H1 (cell line): ENCODE measurements at regions not wholly inside any gene's neighbourhood (a gene's known extent, or its start where the extent isn't known, plus 50 kb on each side); places are given as distances from the start of the nearest gene placed in this dataset.

Source experiments
- CTCF ChIA-PET: fragments of 300-600 bp; sonication (Branson Sonifier 250); formaldehyde crosslinking; loops from one replicate; lab custom pipeline; 2021; ENCODE audit not compliant: partially characterized antibody; lab: Charles Lee
- POLR2A ChIA-PET: fragments of 300-600 bp; sonication (Branson Sonifier 250); formaldehyde crosslinking; loops from one replicate; lab custom pipeline; 2021; ENCODE audit warnings: inconsistent platforms; ENCODE audit not compliant: partially characterized antibody; lab: Charles Lee
- DNase-seq, 2 experiments: peaks; one replicate each; pipeline versions ENCODE4 v3.0.0 to v3.0.0-alpha.2; 2010 to 2022; ENCODE audit warnings: low spot score in 2 of 2, low read depth in 1 of 2, mixed read lengths in 1 of 2
- FAIRE-seq: peaks from 2 replicates; lab custom pipeline; 2011; peaks lifted over from hg19 to GRCh38; lab: Jason Lieb, UNC
- H2AFZ ChIP-seq: 2 replicates; pipeline ENCODE4 v1.8.1; 2012; ENCODE audit warnings: low read length, inconsistent platforms
- H2AK5ac ChIP-seq: 2 replicates; pipeline ENCODE4 v1.6.1; 2013; ENCODE audit warnings: low read depth, low read length
- H2BK120ac ChIP-seq: replicated peaks from 2 replicates; pipeline ENCODE3; 2013; ENCODE audit warnings: low read depth, low read length, inconsistent platforms
- H2BK12ac ChIP-seq: 2 replicates; pipeline ENCODE4 v1.6.1; 2013; ENCODE audit warnings: low read depth, low read length
- H2BK15ac ChIP-seq: 2 replicates; pipeline ENCODE4 v1.6.1; 2013; ENCODE audit warnings: low read length
- H2BK20ac ChIP-seq: 2 replicates; pipeline ENCODE4 v1.6.1; 2013; ENCODE audit warnings: low read length
- H2BK5ac ChIP-seq: 2 replicates; pipeline ENCODE4 v1.6.1; 2013; ENCODE audit warnings: low read depth, low read length
- H3K14ac ChIP-seq: 2 replicates; pipeline ENCODE4 v1.6.1; 2013; ENCODE audit warnings: inconsistent platforms; ENCODE audit not compliant: insufficient read length
- H3K18ac ChIP-seq: 2 replicates; pipeline ENCODE4 v1.6.1; 2013; ENCODE audit warnings: low read length; ENCODE audit errors: extremely low read depth
- H3K23ac ChIP-seq: 2 replicates; pipeline ENCODE4 v1.6.1; 2013; ENCODE audit warnings: inconsistent platforms; ENCODE audit not compliant: insufficient read length
- H3K23me2 ChIP-seq: 2 replicates; pipeline ENCODE4 v1.6.1; 2013; ENCODE audit warnings: low read depth, low read length
- H3K27ac ChIP-seq: 2 replicates; pipeline ENCODE4 v1.6.1; 2011; ENCODE audit warnings: low read depth, low read length, inconsistent platforms
- H3K27me3 ChIP-seq, 4 experiments: replicated peaks in 1 of 4; 1 replicate in 1 of 4; 2 replicates in 3 of 4; pipeline versions ENCODE4 v1.6.1 to v1.8.1; 2011 to 2013; ENCODE audit warnings: low read length in 3 of 4, mild to moderate bottlenecking in 3 of 4, inconsistent platforms in 2 of 4, mixed read lengths in 2 of 4, moderate library complexity in 1 of 4; ENCODE audit not compliant: control insufficient read depth in 3 of 4, insufficient read depth in 3 of 4; ENCODE audit errors: extremely low read depth in 1 of 4
- H3K36me3 ChIP-seq, 4 experiments: 2 replicates each; pipeline versions ENCODE4 v1.6.1 to v1.8.1; 2011 to 2013; ENCODE audit warnings: mild to moderate bottlenecking in 4 of 4, low read length in 3 of 4, moderate library complexity in 2 of 4, control low read depth in 1 of 4, inconsistent platforms in 1 of 4; ENCODE audit not compliant: insufficient read depth in 4 of 4, control insufficient read depth in 2 of 4
- H3K4ac ChIP-seq: replicated peaks from 2 replicates; pipeline ENCODE3; 2013; ENCODE audit warnings: low read length, low read depth, mixed read lengths, inconsistent platforms; ENCODE audit not compliant: insufficient read length
- H3K4me1 ChIP-seq, 4 experiments: replicated peaks in 1 of 4; 1 replicate in 1 of 4; 2 replicates in 3 of 4; pipeline versions ENCODE4 v1.6.1 to v1.8.1; 2011 to 2013; ENCODE audit warnings: low read length in 3 of 4, inconsistent platforms in 2 of 4, mixed read lengths in 1 of 4; ENCODE audit not compliant: insufficient read depth in 4 of 4, control insufficient read depth in 3 of 4
- H3K4me2 ChIP-seq, 2 experiments: 2 replicates each; pipeline versions ENCODE4 v1.6.1 to v1.8.1; 2011 to 2013; ENCODE audit warnings: low read depth in 2 of 2, low read length in 2 of 2, control low read depth in 1 of 2, inconsistent platforms in 1 of 2, mild to moderate bottlenecking in 1 of 2; ENCODE audit not compliant: insufficient read depth in 1 of 2
- H3K4me3 ChIP-seq, 4 experiments: fragments of 200-600, 300-600 bp in 1 of 4; sonication (generic), shearing (Covaris generic), sonication (Bioruptor Twin) in 1 of 4; 2 replicates each; pipeline versions ENCODE4 v1.5.1 to v1.8.1; 2011 to 2016; ENCODE audit warnings: low read length in 4 of 4, low read depth in 3 of 4, control low read depth in 2 of 4, inconsistent platforms in 2 of 4, mild to moderate bottlenecking in 2 of 4, mixed read lengths in 1 of 4, moderate library complexity in 1 of 4; ENCODE audit not compliant: insufficient read depth in 2 of 4; ENCODE audit errors: extremely low read depth in 1 of 4
- H3K56ac ChIP-seq: replicated peaks from 2 replicates; pipeline ENCODE3; 2013; ENCODE audit warnings: low read depth, mild to moderate bottlenecking, mixed read lengths, low read length, inconsistent platforms; ENCODE audit not compliant: insufficient read length
- H3K79me1 ChIP-seq: 2 replicates; pipeline ENCODE4 v1.6.1; 2013; ENCODE audit warnings: low read depth, low read length, control low read depth
- H3K79me2 ChIP-seq, 2 experiments: 2 replicates each; pipeline versions ENCODE4 v1.6.1 to v1.8.1; 2012 to 2013; ENCODE audit warnings: low read length in 2 of 2, mild to moderate bottlenecking in 2 of 2, inconsistent platforms in 1 of 2; ENCODE audit not compliant: insufficient read depth in 2 of 2, control insufficient read depth in 1 of 2
- H3K9ac ChIP-seq, 4 experiments: replicated peaks in 1 of 4; 1 replicate in 1 of 4; 2 replicates in 3 of 4; pipeline versions ENCODE4 v1.6.1 to v1.8.1; 2011 to 2013; ENCODE audit warnings: low read depth in 3 of 4, low read length in 3 of 4, control low read depth in 2 of 4, mild to moderate bottlenecking in 2 of 4, moderate library complexity in 2 of 4, inconsistent platforms in 1 of 4; ENCODE audit errors: extremely low read depth in 1 of 4
- H3K9me3 ChIP-seq, 2 experiments: 2 replicates each; pipeline versions ENCODE4 v1.6.1 to v1.8.1; 2012 to 2013; ENCODE audit warnings: mild to moderate bottlenecking in 2 of 2, moderate library complexity in 2 of 2, control low read depth in 1 of 2, inconsistent platforms in 1 of 2, low read depth in 1 of 2, low read length in 1 of 2, mixed read lengths in 1 of 2; ENCODE audit not compliant: insufficient read depth in 2 of 2
- H4K20me1 ChIP-seq, 2 experiments: replicated peaks in 1 of 2; 2 replicates each; pipeline versions ENCODE3 to v1.8.1; 2011 to 2013; ENCODE audit warnings: inconsistent platforms in 2 of 2, low read length in 2 of 2, mild to moderate bottlenecking in 1 of 2; ENCODE audit not compliant: insufficient read depth in 2 of 2, control insufficient read depth in 1 of 2
- H4K5ac ChIP-seq: 2 replicates; pipeline ENCODE4 v1.6.1; 2013; ENCODE audit warnings: low read length, low read depth, mixed read lengths, inconsistent platforms; ENCODE audit not compliant: insufficient read length
- H4K8ac ChIP-seq: 2 replicates; pipeline ENCODE4 v1.8.0; 2013; ENCODE audit warnings: mild to moderate bottlenecking, moderate library complexity, low read length, inconsistent platforms; ENCODE audit not compliant: insufficient read depth; ENCODE audit errors: extremely low read depth
- H4K91ac ChIP-seq: replicated peaks from 2 replicates; pipeline ENCODE3; 2013; ENCODE audit warnings: low read length, mixed read lengths, inconsistent platforms; ENCODE audit not compliant: insufficient read length
- BACH1 ChIP-seq: IDR thresholded peaks from 2 replicates; pipeline ENCODE4 v1.6.1; 2012; ENCODE audit warnings: low read length, improper control_type of control experiment
- BCL11A ChIP-seq, 2 experiments: IDR thresholded peaks; one replicate each; pipeline ENCODE4 v1.6.1; 2011; ENCODE audit warnings: low read depth in 2 of 2, low read length in 2 of 2, mild to moderate bottlenecking in 2 of 2
- JUN ChIP-seq: IDR thresholded peaks from 2 replicates; pipeline ENCODE4 v1.6.1; 2011; ENCODE audit warnings: low read depth, mild to moderate bottlenecking, improper control_type of control experiment, low read length
- NRF1 ChIP-seq: IDR thresholded peaks from 2 replicates; pipeline ENCODE4 v1.6.1; 2011; ENCODE audit warnings: mild to moderate bottlenecking, low read depth, low read length, improper control_type of control experiment
- SAP30 ChIP-seq: fragments of 300-600 bp; sonication (generic); IDR thresholded peaks from 2 replicates; pipeline ENCODE4 v1.7.1; 2012; ENCODE audit warnings: low read length, moderate library complexity, mild to moderate bottlenecking, inconsistent platforms; ENCODE audit not compliant: insufficient read depth, insufficient replicate concordance
- SIN3A ChIP-seq, 2 experiments: IDR thresholded peaks in 1 of 2; conservative IDR thresholded peaks in 1 of 2; 2 replicates each; pipeline ENCODE4 v1.6.1; 2011 to 2012; ENCODE audit warnings: low read length in 2 of 2, improper control_type of control experiment in 1 of 2, low read depth in 1 of 2, mild to moderate bottlenecking in 1 of 2
- SP4 ChIP-seq: IDR thresholded peaks from 2 replicates; pipeline ENCODE4 v1.6.1; 2012; ENCODE audit warnings: low read length, inconsistent platforms

DNA sequence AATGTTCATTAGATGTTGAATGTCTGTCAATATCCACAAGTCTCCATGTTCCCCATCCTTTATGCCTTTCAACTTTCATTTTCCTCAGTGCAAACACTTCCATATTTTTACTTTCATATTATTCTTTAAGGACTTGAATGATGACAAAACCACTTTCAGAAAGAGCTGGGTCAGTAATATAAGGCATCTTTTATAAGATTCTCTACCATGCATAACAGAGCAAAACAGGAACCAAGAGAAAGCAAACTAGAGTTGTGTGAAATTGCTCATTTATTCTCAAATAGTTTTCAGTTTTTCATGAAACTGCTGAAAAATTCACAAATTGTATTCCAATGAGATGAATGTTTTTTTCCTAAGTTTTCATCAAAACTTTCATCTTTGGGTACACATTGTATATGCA is 1247.6 kb downstream of the PCDH17 start:
- Histone ChIP-seq H3K23me2 (no peaks in the 10 kb centered on the region), H3K27ac (no peak overlapping the region), H3K79me2 (no peaks in the 10 kb centered on the region), H3K27me3 (no peaks in the 10 kb centered on the region), H4K20me1 (no peaks in the 10 kb centered on the region), H3K4ac (no peak overlapping the region), H2BK12ac (no peak overlapping the region), H3K9ac (no peak overlapping the region), H2BK120ac (no peak overlapping the region), H3K14ac (no peak overlapping the region), H2AK5ac (no peak overlapping the region), H4K8ac (no peak overlapping the region), H4K91ac (no peak overlapping the region), H3K4me3 (no peak overlapping the region), H3K56ac (no peak overlapping the region), H4K5ac (no peak overlapping the region), H3K23ac (no peak overlapping the region), H3K4me2 (no peak overlapping the region), H2BK15ac (no peak overlapping the region), H2BK20ac (no peak overlapping the region), H3K4me1 (peaks cover 0 to 3% (median 0%) of the 10 kb centered on the region in 4 experiments; a peak in 2 of 7 replicates), H2BK5ac (no peak overlapping the region), H3K18ac (no peak overlapping the region), H3K9me3 (no peaks in the 10 kb centered on the region), H3K79me1 (no peaks in the 10 kb centered on the region), H2AFZ (no peak overlapping the region), H3K36me3 (no peaks in the 10 kb centered on the region)
- TF ChIP-seq BACH1 (no peak), JUN (no peak), SP4 (no peak), SAP30 (no peak), SIN3A (conservative IDR thresholded peaks at IDR 0.05 in 1 of 2, IDR thresholded peaks at IDR 0.05 in 1 of 2; ENCODE audit: low read depth in 1 of 2, low read length in 2 of 2) (no peak), BCL11A (IDR thresholded peaks at IDR 0.05; ENCODE audit: low read depth in 2 of 2, low read length in 2 of 2) (no peak), NRF1 (no peak)
- FAIRE-seq, result no peak
- no peak for DNase-seq
- ChIA-PET POLR2A (no interaction called here), CTCF (no interaction called here)
